Stimulated activated CD4-positive, alpha-beta T cell treated with anti-CD3 and anti-CD28 coated beads, TNF-alpha, amount 100 ng/mL, for 24 hours (primary cell): ENCODE measurements at regions not wholly inside any gene's neighbourhood (a gene's known extent, or its start where the extent isn't known, plus 50 kb on each side); places are given as distances from the start of the nearest gene placed in this dataset.

Source experiments
- DNase-seq, 3 experiments: peaks; one replicate each; pipeline ENCODE4 v3.0.0-alpha.2; 2020; ENCODE audit warnings: low read depth in 3 of 3

GRCh38 chrX:38856670-38857265 lies 55.5 kb downstream of the MID1IP1 start:
- DNase-seq = no peak

GRCh38 chrX:38857736-38858523 lies 56.7 kb downstream of the MID1IP1 start:
- no peak for DNase-seq

- DNase-seq = no peak
Observed at GRCh38 chrX:38859602-38860001, 58.3 kb downstream of the MID1IP1 start.

GRCh38 chrX:38860106-38861013 lies 59.1 kb downstream of the MID1IP1 start:
- DNase-seq = peak in 2 of 3 experiments; percentile 0 to 9

- no peak for DNase-seq
Observed at GRCh38 chrX:38861489-38861888, 60.2 kb downstream of the MID1IP1 start.

GRCh38 chrX:38862100-38862499 lies 60.8 kb downstream of the MID1IP1 start:
- no peak for DNase-seq

GRCh38 chrX:38864165-38864564 lies 62.9 kb downstream of the MID1IP1 start:
- DNase-seq = no peak

GRCh38 chrX:38868321-38868720 lies 67.1 kb downstream of the MID1IP1 start:
- no peak for DNase-seq

GRCh38 chrX:38868941-38869401 lies 67.7 kb downstream of the MID1IP1 start:
- DNase-seq = no peak

GRCh38 chrX:38870361-38870895 lies 69.2 kb downstream of the MID1IP1 start:
- DNase-seq = no peak

- DNase-seq = no peak
Observed at GRCh38 chrX:38871129-38872029, 70.1 kb downstream of the MID1IP1 start.

- DNase-seq = no peak
Observed at GRCh38 chrX:38877366-38877765, 76.1 kb downstream of the MID1IP1 start.

GRCh38 chrX:38878641-38879340 lies 77.5 kb downstream of the MID1IP1 start:
- DNase-seq = no peak

- no peak for DNase-seq
Observed at GRCh38 chrX:38879631-38880220, 78.5 kb downstream of the MID1IP1 start.

GRCh38 chrX:38880296-38880854 lies 79.1 kb downstream of the MID1IP1 start:
- DNase-seq = no peak

GRCh38 chrX:38881066-38881465 lies 79.8 kb downstream of the MID1IP1 start:
- DNase-seq = no peak

- no peak for DNase-seq
Observed at GRCh38 chrX:38881727-38882126, 80.5 kb downstream of the MID1IP1 start.

GRCh38 chrX:38882894-38883626 lies 81.8 kb downstream of the MID1IP1 start:
- DNase-seq = no peak

- no peak for DNase-seq
Observed at GRCh38 chrX:38886112-38886511, 84.9 kb downstream of the MID1IP1 start.
